ENCODE measurements at regions not wholly inside any gene's neighbourhood (a gene's known extent, or its start where the extent isn't known, plus 50 kb on each side); places are given as distances from the start of the nearest gene placed in this dataset.

- DNase-seq (ENCODE audit: low read depth) = no peak
- H3K4me3 ChIP-seq (ENCODE audit: low read depth, low read length) = no peak overlapping the region
- TF ChIP-seq CTCF (conservative IDR thresholded peaks at IDR 0.05; ENCODE audit: low read depth, low read length) = no peak
Observed at GRCh38 chr11:69390561-69390960, 90.9 kb upstream of the LINC01488 start.

GRCh38 chr11:69391192-69392103 lies 90.0 kb upstream of the LINC01488 start:
- no peak for TF ChIP-seq CTCF (conservative IDR thresholded peaks at IDR 0.05; ENCODE audit: low read depth, low read length)
- H3K4me3 ChIP-seq (ENCODE audit: low read depth, low read length) = no peak overlapping the region
- DNase-seq (ENCODE audit: low read depth) = no peak

- no peak for TF ChIP-seq CTCF (conservative IDR thresholded peaks at IDR 0.05; ENCODE audit: low read depth, low read length)
- no peak for DNase-seq (ENCODE audit: low read depth)
- no peak overlapping the region for H3K4me3 ChIP-seq (ENCODE audit: low read depth, low read length)
Observed at GRCh38 chr11:69392104-69392653, 89.3 kb upstream of the LINC01488 start.

GRCh38 chr11:69393178-69393832 lies 88.2 kb upstream of the LINC01488 start:
- no peak for TF ChIP-seq CTCF (conservative IDR thresholded peaks at IDR 0.05; ENCODE audit: low read depth, low read length)
- no peak for DNase-seq (ENCODE audit: low read depth)
- H3K4me3 ChIP-seq (ENCODE audit: low read depth, low read length) = no peak overlapping the region

- DNase-seq (ENCODE audit: low read depth) = no peak
- H3K4me3 ChIP-seq (ENCODE audit: low read depth, low read length) = no peak overlapping the region
- TF ChIP-seq CTCF (conservative IDR thresholded peaks at IDR 0.05; ENCODE audit: low read depth, low read length) = no peak
Observed at GRCh38 chr11:69393865-69394233, 87.6 kb upstream of the LINC01488 start.

- no peak overlapping the region for H3K4me3 ChIP-seq (ENCODE audit: low read depth, low read length)
- no peak for DNase-seq (ENCODE audit: low read depth)
- no peak for TF ChIP-seq CTCF (conservative IDR thresholded peaks at IDR 0.05; ENCODE audit: low read depth, low read length)
Observed at GRCh38 chr11:69394234-69394868, 87.1 kb upstream of the LINC01488 start.

All from epithelial cell of proximal tubule (primary cell).